GM12891 (cell line): ENCODE measurements at regions not wholly inside any gene's neighbourhood (a gene's known extent, or its start where the extent isn't known, plus 50 kb on each side); places are given as distances from the start of the nearest gene placed in this dataset.

Source experiments
- POLR2A ChIP-seq: IDR thresholded peaks from 2 replicates; pipeline ENCODE4 v1.6.1; 2011; ENCODE audit warnings: low read depth, low read length, control low read depth
- POLR2AphosphoS5 ChIP-seq: IDR thresholded peaks from 2 replicates; pipeline ENCODE4 v1.6.1; 2011; ENCODE audit warnings: low read depth, low read length, control low read depth
- POU2F2 ChIP-seq: IDR thresholded peaks from 2 replicates; pipeline ENCODE4 v1.6.1; 2011; ENCODE audit warnings: low read depth, mild to moderate bottlenecking, control low read depth, low read length, moderate library complexity
- SPI1 ChIP-seq: IDR thresholded peaks from 2 replicates; pipeline ENCODE4 v1.6.1; 2011; ENCODE audit warnings: low read depth, low read length, control low read depth
- TAF1 ChIP-seq: IDR thresholded peaks from 2 replicates; pipeline ENCODE4 v1.6.1; 2011; ENCODE audit warnings: low read depth, low read length, control low read depth

DNA sequence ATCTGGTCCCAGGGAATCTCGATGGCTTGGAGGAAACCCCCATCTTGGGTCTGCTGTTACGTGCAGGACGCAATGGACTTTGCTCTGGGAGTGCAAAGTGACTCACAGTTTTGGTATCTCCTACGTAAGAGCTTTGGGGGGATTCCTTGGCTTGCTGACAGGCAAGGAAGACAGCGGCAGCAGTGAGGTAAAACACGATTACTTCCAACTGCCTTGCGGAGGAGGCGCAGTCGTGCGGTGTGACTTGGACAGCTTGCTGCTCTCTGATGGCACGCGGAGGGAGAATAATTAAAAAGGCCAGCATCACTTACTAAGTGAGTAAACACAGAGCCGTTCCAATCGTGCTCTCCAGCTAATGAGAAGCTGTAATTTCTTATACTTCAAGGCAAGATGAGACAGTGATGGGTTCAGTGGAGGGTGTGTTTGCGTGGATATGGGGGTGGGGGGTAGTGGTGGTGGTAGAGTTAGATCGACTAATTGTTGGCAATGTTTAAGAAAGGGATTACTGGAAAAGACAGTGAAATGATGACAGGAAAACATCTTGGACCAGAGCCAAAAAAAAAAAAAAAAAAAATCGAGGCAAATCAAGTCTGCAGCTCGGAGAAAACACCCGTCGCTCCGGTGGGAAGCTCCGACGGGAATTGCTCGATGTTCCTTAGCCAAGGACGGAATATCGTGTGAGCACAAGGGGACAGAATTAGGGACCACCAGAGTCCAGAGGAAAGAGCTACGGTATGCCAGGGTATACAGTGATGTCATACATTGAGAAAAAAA, 184.8 kb upstream of the ZFHX3 start:
- TF ChIP-seq POLR2AphosphoS5 (no peak), POLR2A (no peak), SPI1 (no peak), TAF1 (no peak), POU2F2 (no peak)
